IMR-90 (cell line): ENCODE measurements at regions not wholly inside any gene's neighbourhood (a gene's known extent, or its start where the extent isn't known, plus 50 kb on each side); places are given as distances from the start of the nearest gene placed in this dataset.

Experiments used
- ATAC-seq: fragments of 200-7000 bp; cut with Tn5 transposase; 2 replicates; pipeline ENCODE4 v1.9.1; 2020; ENCODE audit warnings: low read depth, mild to moderate bottlenecking, moderate library complexity
- BruUV-seq: library from RNA; stranded (reverse); fragments of 400-500 nt; replicated peaks from 2 replicates; lab custom pipeline; 2021; lab: Mats Ljungman, UMichigan
- CTCF ChIA-PET: fragments of 300-600 bp; formaldehyde crosslinking; extraction: SDS; loops from one replicate; lab custom pipeline; 2021; ENCODE audit warnings: antibody characterized with exemption; lab: Yijun Ruan, JAX
- POLR2A ChIA-PET: fragments of 300-600 bp; sonication (Branson Sonifier 250); formaldehyde crosslinking; loops from one replicate; lab custom pipeline; 2022; ENCODE audit warnings: antibody characterized with exemption; ENCODE audit not compliant: unreplicated experiment; lab: Charles Lee
- DNase-seq: peaks from one replicate; pipeline ENCODE4 v3.0.0; 2013
- H2AFZ ChIP-seq: replicated peaks from 2 replicates; pipeline ENCODE3; 2013; ENCODE audit warnings: low read length, mild to moderate bottlenecking; ENCODE audit not compliant: poor library complexity
- H2AK5ac ChIP-seq: 2 replicates; pipeline ENCODE4 v1.6.1; 2013; ENCODE audit warnings: low read depth, low read length, inconsistent platforms
- H2AK9ac ChIP-seq: replicated peaks from 2 replicates; pipeline ENCODE3; 2013; ENCODE audit warnings: mild to moderate bottlenecking, low read depth, low read length, moderate library complexity; ENCODE audit not compliant: poor library complexity
- H2BK120ac ChIP-seq: 2 replicates; pipeline ENCODE4 v1.6.1; 2013; ENCODE audit warnings: low read depth, low read length, inconsistent platforms
- H2BK15ac ChIP-seq: 3 replicates; pipeline ENCODE4 v1.6.1; 2013; ENCODE audit warnings: low read depth, low read length, inconsistent platforms
- H2BK20ac ChIP-seq: 2 replicates; pipeline ENCODE4 v1.6.1; 2013; ENCODE audit warnings: low read depth, mild to moderate bottlenecking, inconsistent platforms, low read length, moderate library complexity
- H2BK5ac ChIP-seq: 2 replicates; pipeline ENCODE4 v1.6.1; 2013; ENCODE audit warnings: mild to moderate bottlenecking, low read depth, low read length, inconsistent platforms; ENCODE audit not compliant: poor library complexity, severe bottlenecking
- H3K14ac ChIP-seq: replicated peaks from 2 replicates; pipeline ENCODE4 v1.6.1; 2013; ENCODE audit warnings: low read depth, low read length, inconsistent platforms
- H3K18ac ChIP-seq: 2 replicates; pipeline ENCODE4 v1.6.1; 2013; ENCODE audit warnings: low read depth, low read length, control low read depth
- H3K23ac ChIP-seq: 2 replicates; pipeline ENCODE4 v1.6.1; 2013; ENCODE audit warnings: low read depth, low read length, inconsistent platforms
- H3K27ac ChIP-seq: 2 replicates; pipeline ENCODE4 v1.5.1; 2013; ENCODE audit warnings: mild to moderate bottlenecking, control low read depth, low read length; ENCODE audit not compliant: insufficient read depth
- H3K27me3 ChIP-seq: 2 replicates; pipeline ENCODE4 v1.6.1; 2013; ENCODE audit warnings: low read length; ENCODE audit not compliant: control insufficient read depth, insufficient read depth
- H3K36me3 ChIP-seq: 2 replicates; pipeline ENCODE4 v1.6.1; 2013; ENCODE audit warnings: low read length, mixed read lengths; ENCODE audit not compliant: control insufficient read depth, insufficient read depth
- H3K4ac ChIP-seq: 2 replicates; pipeline ENCODE4 v1.6.1; 2013; ENCODE audit warnings: low read depth, low read length, inconsistent platforms
- H3K4me1 ChIP-seq: 2 replicates; pipeline ENCODE4 v1.6.1; 2013; ENCODE audit warnings: low read length, mixed read lengths; ENCODE audit not compliant: control insufficient read depth, insufficient read depth
- H3K4me2 ChIP-seq: 2 replicates; pipeline ENCODE4 v1.6.1; 2013; ENCODE audit warnings: low read depth, mild to moderate bottlenecking, control low read depth, low read length, moderate library complexity
- H3K4me3 ChIP-seq: 2 replicates; pipeline ENCODE4 v1.5.1; 2013; ENCODE audit warnings: low read depth, mild to moderate bottlenecking, control low read depth, low read length, moderate library complexity; ENCODE audit not compliant: insufficient read depth
- H3K56ac ChIP-seq: 2 replicates; pipeline ENCODE4 v1.6.1; 2013; ENCODE audit warnings: low read length, inconsistent platforms; ENCODE audit not compliant: insufficient read depth; ENCODE audit errors: extremely low read depth
- H3K79me1 ChIP-seq, 2 experiments: 2 replicates each; pipeline ENCODE4 v1.6.1; 2013; ENCODE audit warnings: low read length in 2 of 2, inconsistent platforms in 1 of 2, low read depth in 1 of 2
- H3K9ac ChIP-seq: 2 replicates; pipeline ENCODE4 v1.6.1; 2013; ENCODE audit warnings: low read depth, low read length, control low read depth
- H3K9me1 ChIP-seq: 2 replicates; pipeline ENCODE4 v1.6.1; 2013; ENCODE audit warnings: low read length, inconsistent platforms; ENCODE audit not compliant: insufficient read depth
- H3K9me3 ChIP-seq: 2 replicates; pipeline ENCODE4 v1.6.1; 2013; ENCODE audit warnings: low read length; ENCODE audit not compliant: control insufficient read depth, insufficient read depth
- H4K20me1 ChIP-seq: 2 replicates; pipeline ENCODE4 v1.6.1; 2013; ENCODE audit warnings: low read length, inconsistent platforms; ENCODE audit not compliant: insufficient read depth
- H4K5ac ChIP-seq: 2 replicates; pipeline ENCODE4 v1.6.1; 2013; ENCODE audit warnings: mild to moderate bottlenecking, low read depth, low read length, control low read depth
- H4K8ac ChIP-seq, 2 experiments: 2 replicates each; pipeline ENCODE4 v1.6.1; 2013; ENCODE audit warnings: low read depth in 2 of 2, low read length in 2 of 2, control low read depth in 1 of 2, inconsistent platforms in 1 of 2
- H4K91ac ChIP-seq: 2 replicates; pipeline ENCODE4 v1.6.1; 2013; ENCODE audit warnings: low read depth, low read length, inconsistent platforms; ENCODE audit not compliant: insufficient read depth
- BHLHE40 ChIP-seq: fragments of 150-350 bp; IDR thresholded peaks from 2 replicates; pipeline ENCODE4 v1.6.1; 2016; ENCODE audit warnings: mild to moderate bottlenecking, low read depth, low read length
- CEBPB ChIP-seq: IDR thresholded peaks from 2 replicates; pipeline ENCODE4 v1.6.1; 2012; ENCODE audit warnings: low read depth, low read length, improper control_type of control experiment
- FOS ChIP-seq: fragments of 150-350 bp; IDR thresholded peaks from 2 replicates; pipeline ENCODE4 v1.6.1; 2016; ENCODE audit warnings: low read depth, low read length
- MAFK ChIP-seq: IDR thresholded peaks from 2 replicates; pipeline ENCODE4 v1.6.1; 2012; ENCODE audit warnings: low read depth, low read length, improper control_type of control experiment
- MAZ ChIP-seq: IDR thresholded peaks from 2 replicates; pipeline ENCODE4 v1.6.1; 2012; ENCODE audit warnings: low read depth, mild to moderate bottlenecking, low read length, improper control_type of control experiment, moderate library complexity, borderline replicate concordance
- MXI1 ChIP-seq: IDR thresholded peaks from 2 replicates; pipeline ENCODE4 v1.6.1; 2012; ENCODE audit warnings: low read depth, mild to moderate bottlenecking, low read length, moderate library complexity, borderline replicate concordance
- NFE2L2 ChIP-seq: fragments of 150-350 bp; IDR thresholded peaks from 2 replicates; pipeline ENCODE4 v1.6.1; 2016; ENCODE audit warnings: low read depth, mild to moderate bottlenecking, low read length
- POLR2A ChIP-seq: IDR thresholded peaks from 2 replicates; pipeline ENCODE4 v1.6.1; 2012; ENCODE audit warnings: mild to moderate bottlenecking, low read depth, low read length
- RAD21 ChIP-seq: IDR thresholded peaks from 2 replicates; pipeline ENCODE4 v1.6.1; 2012; ENCODE audit warnings: low read length, improper control_type of control experiment
- RCOR1 ChIP-seq: IDR thresholded peaks from 2 replicates; pipeline ENCODE4 v1.6.1; 2012; ENCODE audit warnings: mild to moderate bottlenecking, low read length, improper control_type of control experiment; ENCODE audit not compliant: insufficient replicate concordance
- RFX5 ChIP-seq: IDR thresholded peaks from 2 replicates; pipeline ENCODE4 v1.8.0; 2012; ENCODE audit warnings: low read depth, mild to moderate bottlenecking, low read length, moderate library complexity
- SMC3 ChIP-seq: fragments of 150-350 bp; IDR thresholded peaks from 2 replicates; pipeline ENCODE4 v1.6.1; 2016; ENCODE audit warnings: low read depth, mild to moderate bottlenecking, antibody characterized with exemption, low read length, moderate library complexity
- WGBS, 2 experiments: methylation state at CpG; one replicate each; pipeline versions ENCODE4 v1.1.5 to v1.1.7; 2013; ENCODE audit warnings: missing lambda C conversion rate in 2 of 2; ENCODE audit not compliant: insufficient read length in 1 of 2; ENCODE audit errors: extremely low coverage in 2 of 2; 5-methylcytosine and 5-hydroxymethylcytosine counted together
- dilution Hi-C: fragments of 300-500 bp; cut with HindIII; formaldehyde crosslinking; loops from one replicate; pipeline ENCODE4 v1.14.3; 2018; ENCODE audit warnings: low sequenced_read_pairs; ENCODE audit not compliant: unreplicated experiment
- in situ Hi-C: fragments of 300-500 bp; cut with MboI; formaldehyde crosslinking; loops from 3 replicates; pipeline ENCODE4 v1.14.3; 2019; ENCODE audit warnings: low sequenced_read_pairs, inconsistent platforms, mixed read lengths
- intact Hi-C: fragments of 100-400 bp; cut with micrococcal nuclease; formaldehyde crosslinking; loops from 2 replicates; pipeline ENCODE4 v1.10.0; 2022
- TF ChIP-seq, protein P1 (sequence below): fragments of 150-350 bp; IDR thresholded peaks from 2 replicates; pipeline ENCODE4 v1.6.1; 2017; ENCODE audit warnings: mild to moderate bottlenecking, antibody characterized with exemption, low read length, low read depth
- TF ChIP-seq, protein P2 (sequence below): conservative IDR thresholded peaks from 2 replicates; pipeline ENCODE4 v1.5.1; 2012; ENCODE audit warnings: mild to moderate bottlenecking, low read depth, low read length, improper control_type of control experiment
- TF ChIP-seq, protein P3 (sequence below): fragments of 150-350 bp; IDR thresholded peaks from 2 replicates; pipeline ENCODE4 v1.6.1; 2016; ENCODE audit warnings: low read depth, mild to moderate bottlenecking, low read length, moderate library complexity, borderline replicate concordance

DNA sequence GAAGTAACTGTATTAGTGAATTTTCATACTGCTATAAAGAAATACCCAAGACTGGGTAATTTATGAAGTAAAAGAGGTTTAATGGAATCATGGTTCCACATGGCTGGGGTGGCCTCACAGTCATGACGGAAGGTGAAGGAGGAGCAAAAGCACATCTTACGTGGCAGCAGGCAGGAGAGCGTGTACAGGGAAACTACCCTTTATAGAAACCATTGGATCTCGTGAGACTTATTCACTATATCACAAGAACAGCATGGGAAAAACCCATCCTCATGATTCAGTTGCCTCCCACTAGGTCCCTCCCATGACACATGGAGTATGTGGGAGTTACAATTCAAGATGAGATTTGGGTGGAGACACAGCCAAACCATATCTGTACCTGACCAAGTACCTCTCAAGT lies 812.3 kb upstream of the ALCAM start:
- no peak overlapping the region for H3K56ac ChIP-seq
- in situ Hi-C loops, result no loop called here
- TF ChIP-seq, protein P1, sequence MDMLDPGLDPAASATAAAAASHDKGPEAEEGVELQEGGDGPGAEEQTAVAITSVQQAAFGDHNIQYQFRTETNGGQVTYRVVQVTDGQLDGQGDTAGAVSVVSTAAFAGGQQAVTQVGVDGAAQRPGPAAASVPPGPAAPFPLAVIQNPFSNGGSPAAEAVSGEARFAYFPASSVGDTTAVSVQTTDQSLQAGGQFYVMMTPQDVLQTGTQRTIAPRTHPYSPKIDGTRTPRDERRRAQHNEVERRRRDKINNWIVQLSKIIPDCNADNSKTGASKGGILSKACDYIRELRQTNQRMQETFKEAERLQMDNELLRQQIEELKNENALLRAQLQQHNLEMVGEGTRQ, result no peak
- TF ChIP-seq RAD21 (no peak), POLR2A (no peak), MXI1 (no peak), SMC3 (no peak), NFE2L2 (no peak), RFX5 (no peak), FOS (no peak), RCOR1 (no peak), CEBPB (no peak), BHLHE40 (no peak), MAFK (no peak), MAZ (no peak)
- TF ChIP-seq, protein P2, sequence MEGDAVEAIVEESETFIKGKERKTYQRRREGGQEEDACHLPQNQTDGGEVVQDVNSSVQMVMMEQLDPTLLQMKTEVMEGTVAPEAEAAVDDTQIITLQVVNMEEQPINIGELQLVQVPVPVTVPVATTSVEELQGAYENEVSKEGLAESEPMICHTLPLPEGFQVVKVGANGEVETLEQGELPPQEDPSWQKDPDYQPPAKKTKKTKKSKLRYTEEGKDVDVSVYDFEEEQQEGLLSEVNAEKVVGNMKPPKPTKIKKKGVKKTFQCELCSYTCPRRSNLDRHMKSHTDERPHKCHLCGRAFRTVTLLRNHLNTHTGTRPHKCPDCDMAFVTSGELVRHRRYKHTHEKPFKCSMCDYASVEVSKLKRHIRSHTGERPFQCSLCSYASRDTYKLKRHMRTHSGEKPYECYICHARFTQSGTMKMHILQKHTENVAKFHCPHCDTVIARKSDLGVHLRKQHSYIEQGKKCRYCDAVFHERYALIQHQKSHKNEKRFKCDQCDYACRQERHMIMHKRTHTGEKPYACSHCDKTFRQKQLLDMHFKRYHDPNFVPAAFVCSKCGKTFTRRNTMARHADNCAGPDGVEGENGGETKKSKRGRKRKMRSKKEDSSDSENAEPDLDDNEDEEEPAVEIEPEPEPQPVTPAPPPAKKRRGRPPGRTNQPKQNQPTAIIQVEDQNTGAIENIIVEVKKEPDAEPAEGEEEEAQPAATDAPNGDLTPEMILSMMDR, result no peak
- TF ChIP-seq, protein P3, sequence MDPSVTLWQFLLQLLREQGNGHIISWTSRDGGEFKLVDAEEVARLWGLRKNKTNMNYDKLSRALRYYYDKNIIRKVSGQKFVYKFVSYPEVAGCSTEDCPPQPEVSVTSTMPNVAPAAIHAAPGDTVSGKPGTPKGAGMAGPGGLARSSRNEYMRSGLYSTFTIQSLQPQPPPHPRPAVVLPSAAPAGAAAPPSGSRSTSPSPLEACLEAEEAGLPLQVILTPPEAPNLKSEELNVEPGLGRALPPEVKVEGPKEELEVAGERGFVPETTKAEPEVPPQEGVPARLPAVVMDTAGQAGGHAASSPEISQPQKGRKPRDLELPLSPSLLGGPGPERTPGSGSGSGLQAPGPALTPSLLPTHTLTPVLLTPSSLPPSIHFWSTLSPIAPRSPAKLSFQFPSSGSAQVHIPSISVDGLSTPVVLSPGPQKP, result no peak
- no peak overlapping the region for H2BK20ac ChIP-seq
- intact Hi-C loops, result no loop called here
- no peak overlapping the region for H3K23ac ChIP-seq
- H2AFZ ChIP-seq, result no peak overlapping the region
- CTCF ChIA-PET, result interaction anchor here (0.5 to 0.6 kb wide), 2 partner anchors 74 to 373 kb away, joined by 3 to 5 read pairs; no protein-coding TSS in a partner anchor
- H3K4ac ChIP-seq, result no peak overlapping the region
- no peaks in the 10 kb centered on the region for H3K9me3 ChIP-seq
- no peak overlapping the region for H2BK120ac ChIP-seq
- no peaks in the 10 kb centered on the region for H3K4me1 ChIP-seq
- H4K8ac ChIP-seq, result no peak overlapping the region
- BruUV-seq, result no TSS peak
- WGBS, 2 experiments, result no CpG with 5 or more reads among the region's 4 CpGs
- H2AK5ac ChIP-seq, result no peak overlapping the region
- DNase-seq (no peak), ATAC-seq (no peak)
- POLR2A ChIA-PET, result no interaction called here
- H3K4me2 ChIP-seq, result no peak overlapping the region
- H4K5ac ChIP-seq, result no peak overlapping the region
- no peak overlapping the region for H2BK15ac ChIP-seq
- no peak overlapping the region for H4K91ac ChIP-seq
- no peak overlapping the region for H3K9ac ChIP-seq
- H3K4me3 ChIP-seq, result no peak overlapping the region
- dilution Hi-C loops, result no loop called here
- no peaks in the 10 kb centered on the region for H4K20me1 ChIP-seq
- no peaks in the 10 kb centered on the region for H3K27me3 ChIP-seq
- H3K9me1 ChIP-seq, result no peaks in the 10 kb centered on the region
- H2AK9ac ChIP-seq, result no peak overlapping the region
- H2BK5ac ChIP-seq, result no peak overlapping the region
- no peak overlapping the region for H3K14ac ChIP-seq
- H3K27ac ChIP-seq, result no peak overlapping the region
- H3K36me3 ChIP-seq, result no peaks in the 10 kb centered on the region
- no peak overlapping the region for H3K18ac ChIP-seq
- H3K79me1 ChIP-seq, result no peaks in the 10 kb centered on the region
